CD4-positive, alpha-beta T cell (primary cell): ENCODE measurements at regions not wholly inside any gene's neighbourhood (a gene's known extent, or its start where the extent isn't known, plus 50 kb on each side); places are given as distances from the start of the nearest gene placed in this dataset.

ENCODE experiments used
- ATAC-seq: fragments of 200-7000 bp; cut with Tn5 transposase; one replicate; pipeline ENCODE4 v1.10.0; 2022; ENCODE audit warnings: mild to moderate bottlenecking; ENCODE audit not compliant: poor library complexity
- CTCF ChIA-PET: fragments of 350-600 bp; sonication (Branson Sonifier 250); formaldehyde crosslinking; loops from one replicate; lab custom pipeline; 2021; ENCODE audit warnings: antibody characterized with exemption, inconsistent platforms; lab: Charles Lee
- POLR2A ChIA-PET: fragments of 350-600 bp; sonication (Branson Sonifier 250); formaldehyde crosslinking; loops from one replicate; lab custom pipeline; 2021; ENCODE audit warnings: antibody characterized with exemption, inconsistent platforms; lab: Charles Lee
- DNase-seq, 14 experiments: peaks; one replicate each; pipeline ENCODE4 v3.0.0-alpha.2; 2013 to 2020; ENCODE audit warnings: mixed read lengths in 2 of 14
- H3K27ac ChIP-seq, 2 donors: one replicate each; pipeline versions ENCODE4 v1.5.1 to v1.7.0; 2013; ENCODE audit warnings: low read length in 2 of 2, low read depth in 1 of 2, mild to moderate bottlenecking in 1 of 2
- H3K27me3 ChIP-seq, 2 experiments: 1 replicate in 1 of 2; 2 replicates in 1 of 2; pipeline versions ENCODE4 v1.6.1 to v1.7.0; 2013; ENCODE audit warnings: low read length in 2 of 2, control low read depth in 1 of 2, mild to moderate bottlenecking in 1 of 2, moderate library complexity in 1 of 2; ENCODE audit not compliant: insufficient read depth in 2 of 2, control insufficient read depth in 1 of 2
- H3K36me3 ChIP-seq: one replicate; pipeline ENCODE4 v1.6.1; 2013; ENCODE audit warnings: low read length, control low read depth; ENCODE audit not compliant: insufficient read depth
- H3K4me1 ChIP-seq: one replicate; pipeline ENCODE4 v1.6.1; 2013; ENCODE audit warnings: low read length, control low read depth; ENCODE audit not compliant: insufficient read depth
- H3K4me3 ChIP-seq: one replicate; pipeline ENCODE4 v1.5.1; 2013; ENCODE audit warnings: mild to moderate bottlenecking, low read length, moderate library complexity
- H3K9me3 ChIP-seq, 2 experiments: 1 replicate in 1 of 2; 2 replicates in 1 of 2; pipeline versions ENCODE4 v1.6.1 to v1.7.0; 2013; ENCODE audit warnings: low read length in 2 of 2, mild to moderate bottlenecking in 2 of 2, control low read depth in 1 of 2, moderate library complexity in 1 of 2; ENCODE audit not compliant: control insufficient read depth in 1 of 2, insufficient read depth in 1 of 2
- H3K27ac Mint-ChIP-seq: one replicate; pipeline ENCODE4 v1.8.0; 2020; ENCODE audit warnings: mixed read lengths
- H3K27me3 Mint-ChIP-seq: one replicate; pipeline ENCODE4 v1.8.0; 2021; ENCODE audit warnings: mixed read lengths
- H3K36me3 Mint-ChIP-seq: one replicate; pipeline ENCODE4 v1.8.0; 2021; ENCODE audit warnings: low read depth, mixed read lengths
- H3K4me1 Mint-ChIP-seq: one replicate; pipeline ENCODE4 v1.8.0; 2021; ENCODE audit warnings: low read depth, mixed read lengths
- H3K4me3 Mint-ChIP-seq: one replicate; pipeline ENCODE4 v1.8.0; 2020; ENCODE audit warnings: mild to moderate bottlenecking, mixed read lengths
- H3K9me3 Mint-ChIP-seq: one replicate; pipeline ENCODE4 v1.8.0; 2020; ENCODE audit warnings: mixed read lengths
- intact Hi-C, 2 experiments: fragments of 100-400 bp; cut with DNase I in 1 of 2; cut with micrococcal nuclease in 1 of 2; formaldehyde crosslinking; loops; one replicate each; pipeline versions ENCODE4 v1.15.1 to v1.9.0; 2023 to 2025; cut with DNase I, micrococcal nuclease
- TF ChIP-seq, protein P1 (sequence below): fragments of 200-600 bp; IDR thresholded peaks from one replicate; pipeline ENCODE4 v1.8.0; 2022; ENCODE audit warnings: antibody characterized with exemption, mild to moderate bottlenecking

DNA sequence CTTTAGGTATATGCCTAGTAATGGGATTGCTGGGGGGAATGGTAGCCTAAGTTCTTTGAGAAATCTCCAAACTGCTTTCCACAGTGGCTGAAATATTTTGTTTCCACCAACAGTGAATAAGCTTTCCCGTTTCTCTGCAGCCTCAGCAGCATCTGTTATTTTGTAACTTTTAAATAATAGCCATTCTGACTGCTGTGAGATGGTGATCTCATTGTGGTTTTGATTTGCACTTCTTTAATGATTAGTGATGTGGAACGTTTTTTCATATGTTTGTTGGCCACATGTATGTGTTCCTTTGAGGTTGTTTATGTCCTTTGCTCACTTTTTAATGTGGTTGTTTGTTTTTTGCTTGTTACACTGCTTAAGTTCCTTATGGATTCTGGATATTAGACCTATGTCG is 237.4 kb downstream of the CENPF start:
- no peaks in the 10 kb centered on the region for H3K4me1 ChIP-seq
- Mint-ChIP-seq H3K27me3 (peaks cover 11% of the 10 kb centered on the region), H3K36me3 (no peaks in the 10 kb centered on the region), H3K27ac (no peak overlapping the region), H3K9me3 (no peaks in the 10 kb centered on the region), H3K4me3 (no peak overlapping the region), H3K4me1 (no peaks in the 10 kb centered on the region)
- no peaks in the 10 kb centered on the region for H3K9me3 ChIP-seq
- no peaks in the 10 kb centered on the region for H3K27me3 ChIP-seq
- no peak overlapping the region for H3K27ac ChIP-seq
- ATAC-seq = no peak
- POLR2A ChIA-PET = no interaction called here
- H3K4me3 ChIP-seq = no peak overlapping the region
- CTCF ChIA-PET = no interaction called here
- intact Hi-C loops = no loop called here
- no peak for DNase-seq
- H3K36me3 ChIP-seq = no peaks in the 10 kb centered on the region
- TF ChIP-seq, protein P1, sequence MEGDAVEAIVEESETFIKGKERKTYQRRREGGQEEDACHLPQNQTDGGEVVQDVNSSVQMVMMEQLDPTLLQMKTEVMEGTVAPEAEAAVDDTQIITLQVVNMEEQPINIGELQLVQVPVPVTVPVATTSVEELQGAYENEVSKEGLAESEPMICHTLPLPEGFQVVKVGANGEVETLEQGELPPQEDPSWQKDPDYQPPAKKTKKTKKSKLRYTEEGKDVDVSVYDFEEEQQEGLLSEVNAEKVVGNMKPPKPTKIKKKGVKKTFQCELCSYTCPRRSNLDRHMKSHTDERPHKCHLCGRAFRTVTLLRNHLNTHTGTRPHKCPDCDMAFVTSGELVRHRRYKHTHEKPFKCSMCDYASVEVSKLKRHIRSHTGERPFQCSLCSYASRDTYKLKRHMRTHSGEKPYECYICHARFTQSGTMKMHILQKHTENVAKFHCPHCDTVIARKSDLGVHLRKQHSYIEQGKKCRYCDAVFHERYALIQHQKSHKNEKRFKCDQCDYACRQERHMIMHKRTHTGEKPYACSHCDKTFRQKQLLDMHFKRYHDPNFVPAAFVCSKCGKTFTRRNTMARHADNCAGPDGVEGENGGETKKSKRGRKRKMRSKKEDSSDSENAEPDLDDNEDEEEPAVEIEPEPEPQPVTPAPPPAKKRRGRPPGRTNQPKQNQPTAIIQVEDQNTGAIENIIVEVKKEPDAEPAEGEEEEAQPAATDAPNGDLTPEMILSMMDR = no peak

DNA sequence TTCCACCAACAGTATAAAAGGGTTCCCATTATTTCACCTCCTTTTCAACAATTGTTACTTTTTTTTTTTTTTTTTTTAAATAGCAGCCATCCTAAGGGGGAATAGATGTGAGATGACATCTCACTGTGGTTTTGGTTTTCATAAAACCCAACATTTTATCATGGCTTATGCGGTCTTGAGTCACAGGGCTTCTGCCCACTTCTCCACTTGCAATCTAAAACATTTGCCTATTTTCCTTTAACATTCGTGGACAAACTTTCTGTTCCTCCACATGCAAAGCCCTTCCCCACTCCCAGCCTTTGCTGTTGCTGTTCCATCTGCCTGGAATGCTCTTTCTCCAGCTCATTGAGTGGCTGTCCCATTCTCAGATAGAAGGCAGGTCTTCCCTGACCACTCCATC is 239.7 kb upstream of the KCNK2 start:
- no peaks in the 10 kb centered on the region for H3K36me3 Mint-ChIP-seq
- no peaks in the 10 kb centered on the region for H3K27me3 ChIP-seq
- CTCF ChIA-PET = no interaction called here
- no peak overlapping the region for H3K27ac ChIP-seq
- DNase-seq (no peak), ATAC-seq (no peak)
- no peaks in the 10 kb centered on the region for H3K4me1 Mint-ChIP-seq
- no peak overlapping the region for H3K27ac Mint-ChIP-seq
- TF ChIP-seq, protein P1 = no peak
- peaks cover 11% of the 10 kb centered on the region for H3K27me3 Mint-ChIP-seq
- no peaks in the 10 kb centered on the region for H3K36me3 ChIP-seq
- POLR2A ChIA-PET = no interaction called here
- no peaks in the 10 kb centered on the region for H3K9me3 Mint-ChIP-seq
- H3K4me3 Mint-ChIP-seq = no peak overlapping the region
- H3K4me1 ChIP-seq = no peaks in the 10 kb centered on the region
- H3K9me3 ChIP-seq = no peaks in the 10 kb centered on the region
- intact Hi-C loops = no loop called here
- H3K4me3 ChIP-seq = no peak overlapping the region

DNA sequence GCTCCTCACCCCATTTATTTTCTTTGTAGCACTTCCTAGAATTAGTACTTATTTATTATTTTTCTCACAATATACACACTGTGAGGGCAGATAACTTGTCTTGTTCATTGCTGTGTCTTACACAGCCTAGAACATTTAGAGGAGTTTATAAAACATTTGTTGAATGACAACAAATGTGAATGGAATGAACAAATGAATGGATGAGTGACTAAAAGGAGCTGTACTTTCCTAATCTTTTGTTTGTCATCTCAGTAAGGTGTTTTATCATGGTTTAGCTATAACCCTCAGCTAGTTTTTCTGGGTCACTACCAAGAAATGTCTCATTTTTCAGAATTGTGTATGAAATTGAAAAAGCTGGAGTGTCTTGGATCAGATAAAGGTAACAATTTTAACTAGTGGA is 239.3 kb upstream of the KCNK2 start:
- no peaks in the 10 kb centered on the region for H3K36me3 ChIP-seq
- ChIA-PET CTCF (no interaction called here), POLR2A (no interaction called here)
- DNase-seq = no peak
- no peaks in the 10 kb centered on the region for H3K9me3 ChIP-seq
- H3K4me1 ChIP-seq = no peaks in the 10 kb centered on the region
- Mint-ChIP-seq H3K4me1 (no peaks in the 10 kb centered on the region), H3K4me3 (no peak overlapping the region), H3K27ac (no peak overlapping the region), H3K36me3 (no peaks in the 10 kb centered on the region), H3K9me3 (no peaks in the 10 kb centered on the region), H3K27me3 (peaks cover 11% of the 10 kb centered on the region)
- no peak for ATAC-seq
- H3K27me3 ChIP-seq = no peaks in the 10 kb centered on the region
- TF ChIP-seq, protein P1 = no peak
- intact Hi-C loops = no loop called here
- no peak overlapping the region for H3K4me3 ChIP-seq
- H3K27ac ChIP-seq = no peak overlapping the region
